Mesothelial cell of epicardium (in vitro differentiated cells): ENCODE measurements at regions not wholly inside any gene's neighbourhood (a gene's known extent, or its start where the extent isn't known, plus 50 kb on each side); places are given as distances from the start of the nearest gene placed in this dataset.

ENCODE experiments used
- DNase-seq, 2 experiments: peaks; one replicate each; pipeline ENCODE4 v3.0.0; 2021; ENCODE audit warnings: low spot score in 2 of 2; ENCODE audit not compliant: unreplicated experiment in 2 of 2
- H3K27ac Mint-ChIP-seq: 2 replicates; pipeline ENCODE4 v1.8.0; 2021; ENCODE audit warnings: mixed read lengths
- H3K27me3 Mint-ChIP-seq: 2 replicates; pipeline ENCODE4 v1.8.0; 2021; ENCODE audit warnings: low read depth, mixed read lengths
- H3K36me3 Mint-ChIP-seq: 2 replicates; pipeline ENCODE4 v1.8.0; 2021; ENCODE audit warnings: mixed read lengths
- H3K4me1 Mint-ChIP-seq: 2 replicates; pipeline ENCODE4 v1.8.0; 2021; ENCODE audit warnings: mixed read lengths
- H3K4me3 Mint-ChIP-seq: 2 replicates; pipeline ENCODE4 v1.8.0; 2021; ENCODE audit warnings: mild to moderate bottlenecking, moderate library complexity, mixed read lengths
- H3K9me3 Mint-ChIP-seq: 2 replicates; pipeline ENCODE4 v1.8.0; 2021; ENCODE audit warnings: mixed read lengths
- CTCF ChIP-seq: fragments of 200-600 bp; sonication (generic); IDR thresholded peaks from one replicate; pipeline ENCODE4 v1.5.0; 2021; ENCODE audit warnings: antibody characterized with exemption; ENCODE audit not compliant: unreplicated experiment

- Mint-ChIP-seq H3K9me3 (no peaks in the 10 kb centered on the region), H3K4me3 (no peak overlapping the region), H3K36me3 (no peaks in the 10 kb centered on the region), H3K27ac (no peak overlapping the region), H3K4me1 (no peaks in the 10 kb centered on the region), H3K27me3 (no peaks in the 10 kb centered on the region)
- no peak for TF ChIP-seq CTCF
- no peak for DNase-seq
These were observed 136.7 kb downstream of the FGF10 start for GRCh38 chr5:44252545-44252944.

- Mint-ChIP-seq H3K4me3 (no peak overlapping the region), H3K27me3 (no peaks in the 10 kb centered on the region), H3K36me3 (no peaks in the 10 kb centered on the region), H3K27ac (no peak overlapping the region), H3K4me1 (no peaks in the 10 kb centered on the region), H3K9me3 (peaks cover 5% of the 10 kb centered on the region)
- no peak for TF ChIP-seq CTCF
- no peak for DNase-seq
These were observed 142.2 kb downstream of the FGF10 start for GRCh38 chr5:44246986-44247385.

- no peak for TF ChIP-seq CTCF
- peaks cover 5% of the 10 kb centered on the region for H3K9me3 Mint-ChIP-seq
- H3K36me3 Mint-ChIP-seq, result no peaks in the 10 kb centered on the region
- DNase-seq, result no peak
- H3K4me1 Mint-ChIP-seq, result no peaks in the 10 kb centered on the region
- no peak overlapping the region for H3K4me3 Mint-ChIP-seq
- no peaks in the 10 kb centered on the region for H3K27me3 Mint-ChIP-seq
- no peak overlapping the region for H3K27ac Mint-ChIP-seq
These were observed 143.3 kb downstream of the FGF10 start for GRCh38 chr5:44245935-44246334.

GRCh38 chr5:44242791-44243190 lies 146.4 kb downstream of the FGF10 start:
- no peaks in the 10 kb centered on the region for H3K36me3 Mint-ChIP-seq
- no peaks in the 10 kb centered on the region for H3K4me1 Mint-ChIP-seq
- no peak overlapping the region for H3K27ac Mint-ChIP-seq
- no peak for DNase-seq
- H3K9me3 Mint-ChIP-seq, result peaks cover 5% of the 10 kb centered on the region
- H3K4me3 Mint-ChIP-seq, result no peak overlapping the region
- TF ChIP-seq CTCF, result no peak
- peaks cover 15% of the 10 kb centered on the region for H3K27me3 Mint-ChIP-seq

- Mint-ChIP-seq H3K27me3 (peaks cover 15% of the 10 kb centered on the region), H3K4me1 (no peaks in the 10 kb centered on the region), H3K36me3 (no peaks in the 10 kb centered on the region), H3K4me3 (no peak overlapping the region), H3K27ac (no peak overlapping the region), H3K9me3 (no peaks in the 10 kb centered on the region)
- DNase-seq, result no peak
- TF ChIP-seq CTCF, result no peak
These were observed 153.2 kb downstream of the FGF10 start for GRCh38 chr5:44236040-44236439.

- TF ChIP-seq CTCF, result no peak
- peaks cover 3% of the 10 kb centered on the region for H3K27me3 Mint-ChIP-seq
These were observed 155.5 kb downstream of the FGF10 start for GRCh38 chr5:44233691-44234090.

More at GRCh38 chr5:44233691-44234090, 155.5 kb downstream of the FGF10 start:
- no peak for DNase-seq
- Mint-ChIP-seq H3K9me3 (no peaks in the 10 kb centered on the region), H3K36me3 (no peaks in the 10 kb centered on the region), H3K4me3 (no peak overlapping the region), H3K4me1 (no peaks in the 10 kb centered on the region), H3K27ac (no peak overlapping the region)
